GM20000 (cell line): ENCODE measurements at regions not wholly inside any gene's neighbourhood (a gene's known extent, or its start where the extent isn't known, plus 50 kb on each side); places are given as distances from the start of the nearest gene placed in this dataset.

Source experiments
- DNase-seq: peaks from one replicate; pipeline ENCODE4 v3.0.0; 2012; ENCODE audit warnings: low spot score
- CTCF ChIP-seq: IDR thresholded peaks from 2 replicates; pipeline ENCODE4 v1.5.1; 2012; ENCODE audit warnings: mild to moderate bottlenecking, control low read depth; ENCODE audit errors: extremely low read depth, missing control alignments

- DNase-seq: no peak
These were observed 274.9 kb downstream of the CDH26 start for GRCh38 chr20:60233018-60233630.

GRCh38 chr20:60236613-60237012 is 278.4 kb downstream of the CDH26 start:
- TF ChIP-seq CTCF: no peak

More at GRCh38 chr20:60233018-60233630, 274.9 kb downstream of the CDH26 start:
- no peak for TF ChIP-seq CTCF

GRCh38 chr20:60237981-60238380 is 279.8 kb downstream of the CDH26 start:
- no peak for TF ChIP-seq CTCF
- DNase-seq: no peak

More at GRCh38 chr20:60236613-60237012, 278.4 kb downstream of the CDH26 start:
- no peak for DNase-seq

- no peak for DNase-seq
- no peak for TF ChIP-seq CTCF
These were observed 280.9 kb downstream of the CDH26 start for GRCh38 chr20:60238992-60239660.

GRCh38 chr20:60239956-60240355 is 281.7 kb downstream of the CDH26 start:
- TF ChIP-seq CTCF: no peak
- DNase-seq: no peak

- no peak for TF ChIP-seq CTCF
These were observed 282.2 kb downstream of the CDH26 start for GRCh38 chr20:60240415-60240814.

GRCh38 chr20:60240986-60241385 is 282.8 kb downstream of the CDH26 start:
- no peak for TF ChIP-seq CTCF
- DNase-seq: no peak

More at GRCh38 chr20:60240415-60240814, 282.2 kb downstream of the CDH26 start:
- DNase-seq: no peak
